H1 (cell line): ENCODE measurements at regions not wholly inside any gene's neighbourhood (a gene's known extent, or its start where the extent isn't known, plus 50 kb on each side); places are given as distances from the start of the nearest gene placed in this dataset.

Experiments
- CTCF ChIA-PET: fragments of 300-600 bp; sonication (Branson Sonifier 250); formaldehyde crosslinking; loops from one replicate; lab custom pipeline; 2021; ENCODE audit not compliant: partially characterized antibody; lab: Charles Lee
- POLR2A ChIA-PET: fragments of 300-600 bp; sonication (Branson Sonifier 250); formaldehyde crosslinking; loops from one replicate; lab custom pipeline; 2021; ENCODE audit warnings: inconsistent platforms; ENCODE audit not compliant: partially characterized antibody; lab: Charles Lee
- DNase-seq, 2 experiments: peaks; one replicate each; pipeline versions ENCODE4 v3.0.0 to v3.0.0-alpha.2; 2010 to 2022; ENCODE audit warnings: low spot score in 2 of 2, low read depth in 1 of 2, mixed read lengths in 1 of 2
- FAIRE-seq: peaks from 2 replicates; lab custom pipeline; 2011; peaks lifted over from hg19 to GRCh38; lab: Jason Lieb, UNC
- H2AFZ ChIP-seq: 2 replicates; pipeline ENCODE4 v1.8.1; 2012; ENCODE audit warnings: low read length, inconsistent platforms
- H2AK5ac ChIP-seq: 2 replicates; pipeline ENCODE4 v1.6.1; 2013; ENCODE audit warnings: low read depth, low read length
- H2BK120ac ChIP-seq: replicated peaks from 2 replicates; pipeline ENCODE3; 2013; ENCODE audit warnings: low read depth, low read length, inconsistent platforms
- H2BK12ac ChIP-seq: 2 replicates; pipeline ENCODE4 v1.6.1; 2013; ENCODE audit warnings: low read depth, low read length
- H2BK15ac ChIP-seq: 2 replicates; pipeline ENCODE4 v1.6.1; 2013; ENCODE audit warnings: low read length
- H2BK20ac ChIP-seq: 2 replicates; pipeline ENCODE4 v1.6.1; 2013; ENCODE audit warnings: low read length
- H2BK5ac ChIP-seq: 2 replicates; pipeline ENCODE4 v1.6.1; 2013; ENCODE audit warnings: low read depth, low read length
- H3K14ac ChIP-seq: 2 replicates; pipeline ENCODE4 v1.6.1; 2013; ENCODE audit warnings: inconsistent platforms; ENCODE audit not compliant: insufficient read length
- H3K18ac ChIP-seq: 2 replicates; pipeline ENCODE4 v1.6.1; 2013; ENCODE audit warnings: low read length; ENCODE audit errors: extremely low read depth
- H3K23ac ChIP-seq: 2 replicates; pipeline ENCODE4 v1.6.1; 2013; ENCODE audit warnings: inconsistent platforms; ENCODE audit not compliant: insufficient read length
- H3K23me2 ChIP-seq: 2 replicates; pipeline ENCODE4 v1.6.1; 2013; ENCODE audit warnings: low read depth, low read length
- H3K27ac ChIP-seq: 2 replicates; pipeline ENCODE4 v1.6.1; 2011; ENCODE audit warnings: low read depth, low read length, inconsistent platforms
- H3K27me3 ChIP-seq, 4 experiments: replicated peaks in 1 of 4; 1 replicate in 1 of 4; 2 replicates in 3 of 4; pipeline versions ENCODE4 v1.6.1 to v1.8.1; 2011 to 2013; ENCODE audit warnings: low read length in 3 of 4, mild to moderate bottlenecking in 3 of 4, inconsistent platforms in 2 of 4, mixed read lengths in 2 of 4, moderate library complexity in 1 of 4; ENCODE audit not compliant: control insufficient read depth in 3 of 4, insufficient read depth in 3 of 4; ENCODE audit errors: extremely low read depth in 1 of 4
- H3K36me3 ChIP-seq, 4 experiments: 2 replicates each; pipeline versions ENCODE4 v1.6.1 to v1.8.1; 2011 to 2013; ENCODE audit warnings: mild to moderate bottlenecking in 4 of 4, low read length in 3 of 4, moderate library complexity in 2 of 4, control low read depth in 1 of 4, inconsistent platforms in 1 of 4; ENCODE audit not compliant: insufficient read depth in 4 of 4, control insufficient read depth in 2 of 4
- H3K4ac ChIP-seq: replicated peaks from 2 replicates; pipeline ENCODE3; 2013; ENCODE audit warnings: low read length, low read depth, mixed read lengths, inconsistent platforms; ENCODE audit not compliant: insufficient read length
- H3K4me1 ChIP-seq, 4 experiments: replicated peaks in 1 of 4; 1 replicate in 1 of 4; 2 replicates in 3 of 4; pipeline versions ENCODE4 v1.6.1 to v1.8.1; 2011 to 2013; ENCODE audit warnings: low read length in 3 of 4, inconsistent platforms in 2 of 4, mixed read lengths in 1 of 4; ENCODE audit not compliant: insufficient read depth in 4 of 4, control insufficient read depth in 3 of 4
- H3K4me2 ChIP-seq, 2 experiments: 2 replicates each; pipeline versions ENCODE4 v1.6.1 to v1.8.1; 2011 to 2013; ENCODE audit warnings: low read depth in 2 of 2, low read length in 2 of 2, control low read depth in 1 of 2, inconsistent platforms in 1 of 2, mild to moderate bottlenecking in 1 of 2; ENCODE audit not compliant: insufficient read depth in 1 of 2
- H3K4me3 ChIP-seq, 4 experiments: fragments of 200-600, 300-600 bp in 1 of 4; sonication (generic), shearing (Covaris generic), sonication (Bioruptor Twin) in 1 of 4; 2 replicates each; pipeline versions ENCODE4 v1.5.1 to v1.8.1; 2011 to 2016; ENCODE audit warnings: low read length in 4 of 4, low read depth in 3 of 4, control low read depth in 2 of 4, inconsistent platforms in 2 of 4, mild to moderate bottlenecking in 2 of 4, mixed read lengths in 1 of 4, moderate library complexity in 1 of 4; ENCODE audit not compliant: insufficient read depth in 2 of 4; ENCODE audit errors: extremely low read depth in 1 of 4
- H3K56ac ChIP-seq: replicated peaks from 2 replicates; pipeline ENCODE3; 2013; ENCODE audit warnings: low read depth, mild to moderate bottlenecking, mixed read lengths, low read length, inconsistent platforms; ENCODE audit not compliant: insufficient read length
- H3K79me1 ChIP-seq: 2 replicates; pipeline ENCODE4 v1.6.1; 2013; ENCODE audit warnings: low read depth, low read length, control low read depth
- H3K79me2 ChIP-seq, 2 experiments: 2 replicates each; pipeline versions ENCODE4 v1.6.1 to v1.8.1; 2012 to 2013; ENCODE audit warnings: low read length in 2 of 2, mild to moderate bottlenecking in 2 of 2, inconsistent platforms in 1 of 2; ENCODE audit not compliant: insufficient read depth in 2 of 2, control insufficient read depth in 1 of 2
- H3K9ac ChIP-seq, 4 experiments: replicated peaks in 1 of 4; 1 replicate in 1 of 4; 2 replicates in 3 of 4; pipeline versions ENCODE4 v1.6.1 to v1.8.1; 2011 to 2013; ENCODE audit warnings: low read depth in 3 of 4, low read length in 3 of 4, control low read depth in 2 of 4, mild to moderate bottlenecking in 2 of 4, moderate library complexity in 2 of 4, inconsistent platforms in 1 of 4; ENCODE audit errors: extremely low read depth in 1 of 4
- H3K9me3 ChIP-seq, 2 experiments: 2 replicates each; pipeline versions ENCODE4 v1.6.1 to v1.8.1; 2012 to 2013; ENCODE audit warnings: mild to moderate bottlenecking in 2 of 2, moderate library complexity in 2 of 2, control low read depth in 1 of 2, inconsistent platforms in 1 of 2, low read depth in 1 of 2, low read length in 1 of 2, mixed read lengths in 1 of 2; ENCODE audit not compliant: insufficient read depth in 2 of 2
- H4K20me1 ChIP-seq, 2 experiments: replicated peaks in 1 of 2; 2 replicates each; pipeline versions ENCODE3 to v1.8.1; 2011 to 2013; ENCODE audit warnings: inconsistent platforms in 2 of 2, low read length in 2 of 2, mild to moderate bottlenecking in 1 of 2; ENCODE audit not compliant: insufficient read depth in 2 of 2, control insufficient read depth in 1 of 2
- H4K5ac ChIP-seq: 2 replicates; pipeline ENCODE4 v1.6.1; 2013; ENCODE audit warnings: low read length, low read depth, mixed read lengths, inconsistent platforms; ENCODE audit not compliant: insufficient read length
- H4K8ac ChIP-seq: 2 replicates; pipeline ENCODE4 v1.8.0; 2013; ENCODE audit warnings: mild to moderate bottlenecking, moderate library complexity, low read length, inconsistent platforms; ENCODE audit not compliant: insufficient read depth; ENCODE audit errors: extremely low read depth
- H4K91ac ChIP-seq: replicated peaks from 2 replicates; pipeline ENCODE3; 2013; ENCODE audit warnings: low read length, mixed read lengths, inconsistent platforms; ENCODE audit not compliant: insufficient read length
- ASH2L ChIP-seq: fragments of 200-600, 300-600 bp; sonication (generic); IDR thresholded peaks from one replicate; pipeline ENCODE4 v1.7.1; 2017; ENCODE audit warnings: low read length
- BACH1 ChIP-seq: IDR thresholded peaks from 2 replicates; pipeline ENCODE4 v1.6.1; 2012; ENCODE audit warnings: low read length, improper control_type of control experiment
- EP300 ChIP-seq, 2 experiments: IDR thresholded peaks; 1 replicate in 1 of 2; 2 replicates in 1 of 2; pipeline ENCODE4 v1.6.1; 2011 to 2012; ENCODE audit warnings: low read depth in 2 of 2, low read length in 2 of 2, mild to moderate bottlenecking in 2 of 2, borderline replicate concordance in 1 of 2, inconsistent platforms in 1 of 2, moderate library complexity in 1 of 2
- EZH2 ChIP-seq: fragments of 200-600 bp; sonication (generic); IDR thresholded peaks from 2 replicates; pipeline ENCODE4 v1.7.1; 2012; ENCODE audit warnings: low read depth, mild to moderate bottlenecking, moderate library complexity, low read length, inconsistent platforms; ENCODE audit not compliant: severe bottlenecking
- NANOG ChIP-seq: IDR thresholded peaks from 2 replicates; pipeline ENCODE4 v1.6.1; 2011; ENCODE audit warnings: low read length, low read depth, mild to moderate bottlenecking, inconsistent platforms; ENCODE audit not compliant: insufficient read depth, poor library complexity, severe bottlenecking
- POLR2AphosphoS5 ChIP-seq: IDR thresholded peaks from 2 replicates; pipeline ENCODE4 v1.6.1; 2011; ENCODE audit warnings: low read depth, low read length
- POU5F1 ChIP-seq: IDR thresholded peaks from 2 replicates; pipeline ENCODE4 v1.6.1; 2011; ENCODE audit warnings: low read depth, mild to moderate bottlenecking, low read length, moderate library complexity
- RNF2 ChIP-seq: fragments of 200-900, 300-1000 bp; sonication (generic); IDR thresholded peaks from 2 replicates; pipeline ENCODE4 v1.7.1; 2016; ENCODE audit warnings: borderline replicate concordance, low read depth, mild to moderate bottlenecking, antibody characterized with exemption, low read length; ENCODE audit not compliant: poor library complexity, severe bottlenecking; ENCODE audit errors: missing control alignments
- TAF1 ChIP-seq: IDR thresholded peaks from 2 replicates; pipeline ENCODE4 v1.6.1; 2011; ENCODE audit warnings: mild to moderate bottlenecking, low read depth, low read length
- TEAD4 ChIP-seq: IDR thresholded peaks from 2 replicates; pipeline ENCODE4 v1.6.1; 2012; ENCODE audit warnings: low read depth, low read length, inconsistent platforms, mixed read lengths
- WGBS, 2 experiments: shearing (Covaris generic) in 1 of 2; methylation state at CpG; one replicate each; pipeline versions ENCODE4 v1.1.6 to v1.1.7; 2013 to 2015; ENCODE audit warnings: low lambda C conversion rate in 2 of 2, mixed read lengths in 2 of 2, inconsistent platforms in 1 of 2, low coverage in 1 of 2, missing lambda C conversion rate in 1 of 2; ENCODE audit not compliant: insufficient replicate concordance in 2 of 2, insufficient coverage in 1 of 2, insufficient read length in 1 of 2; ENCODE audit errors: extremely low coverage in 1 of 2, missing lambda C conversion rate in 1 of 2; 5-methylcytosine and 5-hydroxymethylcytosine counted together
- TF ChIP-seq, protein P1 (sequence below): IDR thresholded peaks from 2 replicates; pipeline ENCODE4 v1.6.1; 2011; ENCODE audit warnings: low read length, improper control_type of control experiment

DNA sequence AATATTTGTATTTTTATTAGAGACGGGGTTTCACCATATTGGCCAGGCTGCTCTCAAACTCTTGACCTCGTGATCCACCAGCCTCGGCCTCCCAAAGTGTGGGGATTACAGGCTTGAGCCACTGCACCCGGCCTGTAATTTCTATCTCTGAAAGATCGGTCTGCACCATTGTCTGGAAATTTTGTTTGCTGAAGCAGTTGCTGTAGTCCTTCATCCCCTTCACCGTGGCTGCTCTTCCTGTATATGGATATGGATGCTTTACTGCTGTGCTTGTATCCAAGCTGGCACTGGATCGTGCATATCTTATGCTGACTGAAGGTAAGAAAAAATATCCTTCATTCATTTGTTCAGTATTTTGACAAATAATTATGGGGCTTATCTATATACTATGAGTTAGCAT lies 338.4 kb upstream of the GNPDA2 start:
- Histone ChIP-seq H3K4ac (no peak overlapping the region), H2BK15ac (no peak overlapping the region), H3K27ac (no peak overlapping the region), H3K23me2 (no peaks in the 10 kb centered on the region), H3K79me1 (no peaks in the 10 kb centered on the region), H3K4me3 (no peak overlapping the region), H4K8ac (no peak overlapping the region), H3K4me1 (peaks cover 0 to 2% (median 0%) of the 10 kb centered on the region in 4 experiments; a peak in 3 of 7 replicates), H3K9ac (no peak overlapping the region), H2BK20ac (no peak overlapping the region), H4K91ac (no peak overlapping the region), H3K18ac (no peak overlapping the region), H3K9me3 (peaks cover 4% of the 10 kb centered on the region in 2 experiments; a peak in 3 of 4 replicates), H4K20me1 (no peaks in the 10 kb centered on the region), H2BK12ac (no peak overlapping the region), H3K4me2 (no peak overlapping the region), H2AFZ (no peak overlapping the region), H3K36me3 (no peaks in the 10 kb centered on the region), H2AK5ac (no peak overlapping the region), H3K23ac (no peak overlapping the region), H2BK5ac (no peak overlapping the region), H3K79me2 (no peaks in the 10 kb centered on the region), H4K5ac (no peak overlapping the region), H2BK120ac (no peak overlapping the region), H3K56ac (no peak overlapping the region), H3K14ac (no peak overlapping the region), H3K27me3 (no peaks in the 10 kb centered on the region)
- TF ChIP-seq TEAD4 (no peak), EZH2 (no peak), BACH1 (no peak), RNF2 (no peak), EP300 (IDR thresholded peaks at IDR 0.05; ENCODE audit: borderline replicate concordance in 1 of 2, low read depth in 2 of 2, low read length in 2 of 2) (no peak), TAF1 (no peak), NANOG (no peak), POU5F1 (no peak), POLR2AphosphoS5 (no peak), ASH2L (no peak)
- TF ChIP-seq, protein P1, sequence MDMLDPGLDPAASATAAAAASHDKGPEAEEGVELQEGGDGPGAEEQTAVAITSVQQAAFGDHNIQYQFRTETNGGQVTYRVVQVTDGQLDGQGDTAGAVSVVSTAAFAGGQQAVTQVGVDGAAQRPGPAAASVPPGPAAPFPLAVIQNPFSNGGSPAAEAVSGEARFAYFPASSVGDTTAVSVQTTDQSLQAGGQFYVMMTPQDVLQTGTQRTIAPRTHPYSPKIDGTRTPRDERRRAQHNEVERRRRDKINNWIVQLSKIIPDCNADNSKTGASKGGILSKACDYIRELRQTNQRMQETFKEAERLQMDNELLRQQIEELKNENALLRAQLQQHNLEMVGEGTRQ, result no peak
- FAIRE-seq, result no peak
- CTCF ChIA-PET, result no interaction called here
- POLR2A ChIA-PET, result no interaction called here
- 99% methylated on average over 7 of the region's 7 CpGs; no CpG with 5 or more reads in 1 of the 2 experiments for WGBS, 2 experiments
- no peak for DNase-seq
